ENCODE measurements at regions not wholly inside any gene's neighbourhood (a gene's known extent, or its start where the extent isn't known, plus 50 kb on each side); places are given as distances from the start of the nearest gene placed in this dataset.
"Not testable (repeated sequence)": the region's sequence is repeated elsewhere in the genome, so short reads cannot be mapped to it uniquely, and the experiment has no call there.

DNA sequence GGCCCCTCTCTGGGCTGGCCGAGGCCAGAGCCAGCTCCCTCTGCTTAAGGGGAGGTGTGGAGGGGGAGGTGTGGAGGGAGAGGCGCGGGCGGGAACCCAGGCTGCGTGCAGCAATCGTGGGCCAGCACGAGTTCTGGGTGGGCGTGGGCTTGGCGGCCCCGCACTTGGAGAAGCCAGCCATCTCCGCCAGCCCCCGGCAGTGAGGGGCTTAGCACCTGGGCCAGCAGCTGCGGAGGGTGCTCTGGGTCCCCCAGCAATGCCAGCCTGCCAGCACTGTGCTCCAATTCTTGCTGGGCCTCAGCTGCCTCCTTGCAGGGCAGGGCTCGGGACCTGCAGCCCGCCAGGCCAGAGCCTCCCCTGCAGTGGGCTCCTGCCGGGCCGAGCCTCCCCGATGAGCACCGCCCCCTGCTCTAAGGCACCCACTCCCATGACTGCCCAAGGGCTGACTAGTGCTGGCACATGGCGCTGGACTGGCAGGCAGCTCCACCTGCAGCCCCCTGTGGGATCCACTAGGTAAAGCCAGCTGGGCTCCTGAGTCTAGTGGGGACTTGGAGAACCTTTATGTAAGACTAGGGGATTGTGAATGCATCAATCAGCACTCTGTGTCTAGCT lies 96.7 kb upstream of the OR9G4 start:
- H3K4me3 ChIP-seq = no peak overlapping the region
- no peak for DNase-seq (ENCODE audit: low spot score)
- H3K4me1 ChIP-seq (replicated peaks) = no peaks in the 10 kb centered on the region
- intact Hi-C loops (cut with DNase I) = no loop called here
- H3K36me3 ChIP-seq = no peaks in the 10 kb centered on the region
- H3K9me3 ChIP-seq = no peaks in the 10 kb centered on the region
- no peak overlapping the region for H3K27ac ChIP-seq
- WGBS = 89% methylated on average over 19 of the region's 20 CpGs
- no peak for TF ChIP-seq POLR2AphosphoS5 (IDR thresholded peaks at IDR 0.05)
- TF ChIP-seq, protein P1, sequence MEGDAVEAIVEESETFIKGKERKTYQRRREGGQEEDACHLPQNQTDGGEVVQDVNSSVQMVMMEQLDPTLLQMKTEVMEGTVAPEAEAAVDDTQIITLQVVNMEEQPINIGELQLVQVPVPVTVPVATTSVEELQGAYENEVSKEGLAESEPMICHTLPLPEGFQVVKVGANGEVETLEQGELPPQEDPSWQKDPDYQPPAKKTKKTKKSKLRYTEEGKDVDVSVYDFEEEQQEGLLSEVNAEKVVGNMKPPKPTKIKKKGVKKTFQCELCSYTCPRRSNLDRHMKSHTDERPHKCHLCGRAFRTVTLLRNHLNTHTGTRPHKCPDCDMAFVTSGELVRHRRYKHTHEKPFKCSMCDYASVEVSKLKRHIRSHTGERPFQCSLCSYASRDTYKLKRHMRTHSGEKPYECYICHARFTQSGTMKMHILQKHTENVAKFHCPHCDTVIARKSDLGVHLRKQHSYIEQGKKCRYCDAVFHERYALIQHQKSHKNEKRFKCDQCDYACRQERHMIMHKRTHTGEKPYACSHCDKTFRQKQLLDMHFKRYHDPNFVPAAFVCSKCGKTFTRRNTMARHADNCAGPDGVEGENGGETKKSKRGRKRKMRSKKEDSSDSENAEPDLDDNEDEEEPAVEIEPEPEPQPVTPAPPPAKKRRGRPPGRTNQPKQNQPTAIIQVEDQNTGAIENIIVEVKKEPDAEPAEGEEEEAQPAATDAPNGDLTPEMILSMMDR (IDR thresholded peaks at IDR 0.05) = no peak
- TF ChIP-seq POLR2A (IDR thresholded peaks at IDR 0.05) = no peak
- no peaks in the 10 kb centered on the region for H3K27me3 ChIP-seq (replicated peaks; ENCODE audit: insufficient read depth)

DNA sequence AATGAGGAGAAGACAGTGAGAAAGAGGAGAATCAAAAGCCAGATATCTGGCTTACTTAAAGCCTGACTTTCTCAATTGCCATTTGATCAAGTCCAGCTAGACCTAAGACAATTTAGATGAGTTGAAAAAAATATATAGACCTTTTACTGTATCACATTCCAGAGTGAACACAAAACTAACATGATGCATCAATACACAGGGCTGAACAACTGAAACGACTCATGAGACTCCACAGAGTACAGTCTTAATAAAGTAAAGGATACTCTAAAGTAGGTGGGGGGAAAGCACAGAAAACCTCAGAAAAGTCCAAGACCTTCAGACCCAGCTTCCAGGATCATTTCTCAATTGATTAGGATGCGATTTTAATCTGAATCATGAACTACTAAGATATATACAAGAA lies 95.3 kb upstream of the OR9G4 start:
- WGBS = 88% methylated on average over 2 of the region's 2 CpGs
- no peak overlapping the region for H3K27ac ChIP-seq
- intact Hi-C loops (cut with DNase I) = no loop called here
- DNase-seq (ENCODE audit: low spot score) = no peak
- H3K4me1 ChIP-seq (replicated peaks) = no peaks in the 10 kb centered on the region
- TF ChIP-seq, protein P1 (IDR thresholded peaks at IDR 0.05) = no peak
- TF ChIP-seq POLR2AphosphoS5 (IDR thresholded peaks at IDR 0.05) (no peak), POLR2A (IDR thresholded peaks at IDR 0.05) (no peak)
- no peaks in the 10 kb centered on the region for H3K36me3 ChIP-seq
- H3K9me3 ChIP-seq = no peaks in the 10 kb centered on the region
- no peak overlapping the region for H3K4me3 ChIP-seq
- H3K27me3 ChIP-seq (replicated peaks; ENCODE audit: insufficient read depth) = no peaks in the 10 kb centered on the region

DNA sequence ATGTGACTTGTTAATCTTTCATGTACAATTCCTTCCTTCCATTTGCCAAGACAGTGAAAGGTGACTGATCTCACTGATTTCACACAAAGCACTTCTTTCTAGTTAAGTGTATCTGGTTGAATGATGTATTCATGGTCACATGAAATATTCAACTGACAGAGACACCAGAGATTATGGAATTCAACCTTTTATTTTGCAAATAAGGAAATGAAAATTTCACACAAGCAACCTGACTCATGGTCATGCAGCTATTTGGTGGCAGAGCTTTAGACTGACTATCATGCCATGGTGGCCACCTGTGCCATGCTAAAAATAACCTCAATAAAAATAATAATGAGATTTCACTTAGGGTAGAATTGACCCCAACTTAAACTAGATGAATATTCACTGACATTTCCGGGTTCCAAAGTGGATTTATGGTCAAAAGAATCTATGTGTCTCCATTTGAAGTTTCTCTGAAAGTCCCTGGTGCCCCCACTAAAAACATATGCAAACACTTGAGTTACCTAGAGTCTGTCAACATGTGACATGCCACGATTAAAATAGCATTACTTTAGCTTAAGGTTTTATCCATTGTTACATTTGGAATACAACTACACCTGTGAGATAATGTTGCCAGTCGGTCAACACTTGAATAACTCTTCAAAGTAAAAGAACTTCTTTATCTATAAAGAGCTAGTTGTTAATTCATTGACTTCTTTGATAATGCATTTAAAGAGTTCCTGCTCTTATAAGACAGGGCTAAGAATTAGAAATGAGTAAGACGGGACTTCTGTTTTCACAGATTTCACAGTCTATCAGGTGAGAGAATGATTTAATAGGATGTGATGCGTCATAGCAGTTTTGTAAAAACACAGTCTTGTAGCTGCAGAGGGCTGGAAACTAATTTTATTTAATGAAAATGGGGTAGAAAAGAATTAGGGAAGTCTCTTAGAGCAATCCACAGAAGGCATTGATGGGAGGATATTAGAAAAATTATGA lies 94.6 kb upstream of the OR9G4 start:
- Histone ChIP-seq H3K36me3 (no peaks in the 10 kb centered on the region), H3K4me3 (no peak overlapping the region), H3K27me3 (replicated peaks; ENCODE audit: insufficient read depth) (no peaks in the 10 kb centered on the region), H3K4me1 (replicated peaks) (no peaks in the 10 kb centered on the region), H3K27ac (no peak overlapping the region), H3K9me3 (no peaks in the 10 kb centered on the region)
- DNase-seq (ENCODE audit: low spot score) = no peak
- WGBS = 64% methylated on average over 5 of the region's 5 CpGs
- TF ChIP-seq POLR2AphosphoS5 (IDR thresholded peaks at IDR 0.05) (no peak), POLR2A (IDR thresholded peaks at IDR 0.05) (no peak)
- TF ChIP-seq, protein P1 (IDR thresholded peaks at IDR 0.05) = no peak
- intact Hi-C loops (cut with DNase I) = no loop called here

DNA sequence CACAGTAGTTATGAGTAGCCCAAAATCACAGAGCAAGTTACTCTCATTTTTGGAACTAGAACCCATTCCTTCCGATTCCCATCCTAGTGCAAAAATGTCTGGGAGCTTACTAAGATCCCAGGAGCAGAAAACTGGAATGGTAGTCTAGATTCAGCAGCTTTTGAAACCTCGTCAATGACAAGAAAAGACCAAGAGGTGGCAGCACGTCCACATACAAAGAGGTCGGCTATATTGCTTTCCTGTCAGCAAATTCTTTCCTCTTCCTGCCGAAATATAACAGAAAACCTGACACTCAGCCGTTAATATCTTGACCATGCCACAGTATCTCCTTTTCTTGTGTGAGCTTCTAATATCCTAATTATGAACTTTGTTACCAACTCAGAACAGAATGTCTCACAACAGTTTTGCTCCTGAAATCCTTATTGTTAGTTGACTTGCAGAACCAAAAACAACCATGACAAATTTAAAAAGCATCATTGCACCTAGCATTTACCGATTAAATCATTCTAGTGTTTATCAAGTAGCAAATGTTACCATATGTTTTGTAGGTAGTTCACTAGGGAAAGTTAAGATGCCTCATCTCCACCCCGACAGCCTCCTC lies 92.8 kb upstream of the OR9G4 start:
- no peak overlapping the region for H3K4me3 ChIP-seq
- no peak for TF ChIP-seq POLR2A (IDR thresholded peaks at IDR 0.05)
- TF ChIP-seq POLR2AphosphoS5 (IDR thresholded peaks at IDR 0.05) = peak; percentile 22
- TF ChIP-seq, protein P1 (IDR thresholded peaks at IDR 0.05) = peak; percentile 22 to 78 (median 70)
- no peaks in the 10 kb centered on the region for H3K4me1 ChIP-seq (replicated peaks)
- 15% methylated on average over 8 of the region's 8 CpGs for WGBS
- no peaks in the 10 kb centered on the region for H3K9me3 ChIP-seq
- intact Hi-C loops (cut with DNase I) = loop anchor here (1.0 kb wide), 1 partner anchor 408 kb away; no protein-coding TSS in a partner anchor
- H3K27me3 ChIP-seq (replicated peaks; ENCODE audit: insufficient read depth) = no peaks in the 10 kb centered on the region
- no peaks in the 10 kb centered on the region for H3K36me3 ChIP-seq
- DNase-seq (ENCODE audit: low spot score) = peak; percentile 41
- H3K27ac ChIP-seq = no peak overlapping the region

DNA sequence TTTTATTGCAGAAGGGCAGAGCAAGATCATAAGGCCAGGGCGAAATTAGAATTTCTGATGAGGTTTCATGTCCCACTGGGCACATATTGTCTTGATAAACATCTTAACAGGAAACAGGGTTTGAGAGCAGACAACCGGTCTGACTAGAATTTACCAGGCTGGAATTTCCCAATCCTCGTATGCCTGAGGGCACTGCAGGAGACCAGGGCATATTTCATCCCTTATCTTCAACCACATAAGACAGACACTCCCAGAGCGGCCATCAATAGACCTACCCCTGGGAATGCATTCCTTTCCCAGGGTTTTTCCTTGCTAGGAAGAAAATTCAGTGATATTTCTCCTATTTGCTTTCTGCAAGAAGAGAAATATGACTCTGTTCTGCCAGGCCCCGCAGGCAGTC lies 78.9 kb upstream of the OR9G4 start:
- H3K27me3 ChIP-seq (replicated peaks; ENCODE audit: insufficient read depth); H3K4me1 ChIP-seq (replicated peaks); H3K4me3 ChIP-seq; H3K9me3 ChIP-seq; H3K27ac ChIP-seq; H3K36me3 ChIP-seq; intact Hi-C loops (cut with DNase I); DNase-seq (ENCODE audit: low spot score): not testable (repeated sequence)
- 59% methylated on average over 5 of the region's 5 CpGs for WGBS

Data from prostate gland (tissue), 2 donors.